ENCODE measurements at regions not wholly inside any gene's neighbourhood (a gene's known extent, or its start where the extent isn't known, plus 50 kb on each side); places are given as distances from the start of the nearest gene placed in this dataset.
"Not testable (repeated sequence)": the region's sequence is repeated elsewhere in the genome, so short reads cannot be mapped to it uniquely, and the experiment has no call there.

DNA sequence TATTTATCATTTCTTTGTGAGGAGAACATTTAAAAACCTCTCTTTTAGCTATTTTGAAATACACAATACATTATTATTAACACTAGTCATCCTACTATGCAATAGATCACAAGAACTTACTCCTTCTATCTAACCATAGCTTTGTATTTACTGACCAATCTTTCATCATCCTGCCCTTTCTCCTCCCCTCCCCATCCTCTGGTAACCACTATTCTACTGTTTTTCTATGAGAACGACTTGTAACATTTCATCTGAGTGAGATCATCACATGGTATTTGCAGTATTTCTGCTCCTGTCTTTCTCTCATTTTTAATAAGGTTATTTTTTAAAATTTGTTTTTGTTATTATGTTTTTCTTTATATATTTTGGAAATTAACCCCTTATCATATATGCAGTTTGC, 331.8 kb downstream of the TEX13C start:
- DNase-seq (ENCODE audit: low read depth) = peak; percentile 27
- TF ChIP-seq, protein P1, sequence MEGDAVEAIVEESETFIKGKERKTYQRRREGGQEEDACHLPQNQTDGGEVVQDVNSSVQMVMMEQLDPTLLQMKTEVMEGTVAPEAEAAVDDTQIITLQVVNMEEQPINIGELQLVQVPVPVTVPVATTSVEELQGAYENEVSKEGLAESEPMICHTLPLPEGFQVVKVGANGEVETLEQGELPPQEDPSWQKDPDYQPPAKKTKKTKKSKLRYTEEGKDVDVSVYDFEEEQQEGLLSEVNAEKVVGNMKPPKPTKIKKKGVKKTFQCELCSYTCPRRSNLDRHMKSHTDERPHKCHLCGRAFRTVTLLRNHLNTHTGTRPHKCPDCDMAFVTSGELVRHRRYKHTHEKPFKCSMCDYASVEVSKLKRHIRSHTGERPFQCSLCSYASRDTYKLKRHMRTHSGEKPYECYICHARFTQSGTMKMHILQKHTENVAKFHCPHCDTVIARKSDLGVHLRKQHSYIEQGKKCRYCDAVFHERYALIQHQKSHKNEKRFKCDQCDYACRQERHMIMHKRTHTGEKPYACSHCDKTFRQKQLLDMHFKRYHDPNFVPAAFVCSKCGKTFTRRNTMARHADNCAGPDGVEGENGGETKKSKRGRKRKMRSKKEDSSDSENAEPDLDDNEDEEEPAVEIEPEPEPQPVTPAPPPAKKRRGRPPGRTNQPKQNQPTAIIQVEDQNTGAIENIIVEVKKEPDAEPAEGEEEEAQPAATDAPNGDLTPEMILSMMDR (conservative IDR thresholded peaks at IDR 0.05; ENCODE audit: low read depth, low read length) = no peak
- no peak overlapping the region for H3K4me3 ChIP-seq (ENCODE audit: low read depth, low read length)

DNA sequence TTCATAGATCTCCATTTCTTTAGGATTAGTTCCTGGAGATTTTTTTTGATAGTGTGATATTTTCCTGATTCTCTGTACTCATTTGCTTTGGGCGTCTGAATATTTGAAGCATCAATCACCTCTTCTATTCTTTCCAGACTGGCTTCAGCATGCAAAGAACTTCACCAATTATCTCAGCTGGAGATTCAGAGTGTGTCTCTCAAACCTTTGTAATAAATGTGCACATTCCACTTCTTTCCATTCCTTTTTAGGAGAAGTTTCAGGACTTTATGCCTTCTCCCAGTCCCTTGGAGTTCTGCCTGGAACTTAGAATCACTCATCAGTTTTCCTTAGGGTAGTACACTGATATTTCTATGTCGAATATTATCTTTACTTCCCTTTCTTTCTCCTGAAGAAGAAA, 334.8 kb downstream of the TEX13C start:
- TF ChIP-seq, protein P1 (conservative IDR thresholded peaks at IDR 0.05; ENCODE audit: low read depth, low read length) = no peak
- no peak for DNase-seq (ENCODE audit: low read depth)
- H3K4me3 ChIP-seq (ENCODE audit: low read depth, low read length) = no peak overlapping the region

DNA sequence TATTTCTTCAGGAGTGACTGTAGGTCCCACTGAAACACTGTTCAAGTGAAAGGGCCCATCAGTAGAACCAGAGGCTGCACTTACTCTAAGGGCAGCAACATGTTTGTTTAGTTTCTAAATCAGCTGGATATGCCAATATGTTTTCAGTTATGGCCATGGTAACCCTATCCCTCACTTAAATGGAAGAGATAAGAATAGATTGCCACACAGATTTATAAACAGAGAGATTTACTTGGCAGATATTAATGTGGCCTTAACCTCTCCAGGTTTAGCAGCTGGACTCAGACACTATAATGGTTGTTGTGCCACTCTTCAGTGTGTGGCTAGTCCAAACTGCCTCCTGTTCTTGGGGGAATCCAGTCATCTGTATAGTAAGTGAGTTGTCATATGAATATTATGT, 354.1 kb downstream of the TEX13C start:
- no peak overlapping the region for H3K4me3 ChIP-seq (ENCODE audit: low read depth, low read length)
- DNase-seq (ENCODE audit: low read depth) = no peak
- TF ChIP-seq, protein P1 (conservative IDR thresholded peaks at IDR 0.05; ENCODE audit: low read depth, low read length) = no peak

DNA sequence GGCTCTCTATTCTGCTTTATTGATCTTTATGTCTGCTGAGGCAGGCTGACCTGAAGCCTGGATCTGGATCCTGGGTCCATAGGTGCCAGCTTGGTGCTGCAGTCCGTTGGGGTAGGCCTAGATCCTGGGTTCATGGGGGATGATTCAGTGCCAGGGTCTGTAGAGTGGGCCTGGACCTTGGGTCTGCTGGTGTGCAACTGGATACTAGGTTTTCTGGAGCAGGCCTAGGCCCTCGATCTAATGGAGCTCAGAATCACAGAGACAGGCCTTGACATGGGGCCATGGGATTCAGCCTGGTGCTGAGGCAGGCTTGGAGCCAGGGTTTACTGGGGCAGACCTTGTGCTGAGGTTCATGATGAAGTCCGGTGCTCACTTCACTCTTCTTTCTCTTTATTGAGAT, 358.6 kb downstream of the TEX13C start:
- no peak for DNase-seq (ENCODE audit: low read depth)
- no peak overlapping the region for H3K4me3 ChIP-seq (ENCODE audit: low read depth, low read length)
- TF ChIP-seq, protein P1 (conservative IDR thresholded peaks at IDR 0.05; ENCODE audit: low read depth, low read length) = no peak

DNA sequence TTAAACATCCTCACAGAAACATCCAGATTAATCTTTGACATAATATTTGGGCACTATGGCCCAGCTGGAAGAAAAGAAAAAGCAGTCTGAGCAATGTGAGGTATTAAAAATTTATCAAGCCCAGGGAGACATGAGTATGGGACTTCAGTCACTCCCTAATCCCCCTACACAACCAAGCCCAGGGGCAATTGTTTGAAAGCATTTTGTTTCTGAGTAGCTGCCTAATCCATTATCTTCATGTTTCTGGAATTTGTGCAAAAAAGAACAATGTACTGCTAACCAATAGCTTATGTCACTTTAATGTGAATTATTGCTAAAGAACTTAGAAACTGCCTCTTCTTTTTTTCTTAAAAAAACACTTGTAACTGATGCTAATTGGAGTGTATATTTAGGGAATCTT, 360.7 kb downstream of the TEX13C start:
- TF ChIP-seq, protein P1 (conservative IDR thresholded peaks at IDR 0.05; ENCODE audit: low read depth, low read length) = no peak
- no peak for DNase-seq (ENCODE audit: low read depth)
- no peak overlapping the region for H3K4me3 ChIP-seq (ENCODE audit: low read depth, low read length)

DNA sequence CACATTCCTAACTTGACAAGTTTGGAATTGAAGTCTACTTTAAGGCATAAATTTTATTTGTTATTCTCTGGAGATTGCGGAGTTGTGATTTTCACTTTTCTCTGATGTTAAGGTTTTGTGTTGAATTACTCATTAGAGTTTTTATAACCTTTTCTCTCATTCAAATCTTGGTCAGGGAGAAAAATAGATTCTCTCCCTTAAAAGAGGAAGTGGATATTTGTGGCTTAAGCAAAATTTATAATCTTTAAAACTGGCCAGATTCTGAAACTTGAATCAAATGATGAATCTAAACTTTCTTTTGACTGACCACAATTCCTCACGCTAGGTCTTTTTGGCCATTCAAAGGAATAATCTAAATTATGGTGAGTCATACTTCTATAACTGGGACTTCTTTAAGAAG, 361.4 kb downstream of the TEX13C start:
- TF ChIP-seq, protein P1 (conservative IDR thresholded peaks at IDR 0.05; ENCODE audit: low read depth, low read length) = no peak

DNA sequence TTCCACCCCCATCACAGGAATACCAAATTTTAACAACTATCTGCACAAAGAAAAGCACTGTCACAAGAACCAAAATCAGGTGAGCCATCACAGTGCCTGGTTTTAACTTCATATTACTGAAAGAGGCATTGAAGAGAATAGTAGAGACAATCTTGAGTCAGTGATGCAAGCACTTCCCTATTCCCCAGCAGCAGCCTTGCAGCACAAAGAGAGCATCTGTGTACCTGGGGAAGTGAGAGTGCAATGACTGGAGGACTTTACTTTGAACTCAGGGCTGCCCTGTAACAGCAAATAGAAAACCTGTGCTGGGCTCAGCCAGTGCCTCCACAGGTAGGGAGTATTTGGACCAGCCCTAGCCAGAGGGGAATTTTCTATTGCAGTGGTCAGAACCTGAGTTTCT, 361.8 kb downstream of the TEX13C start:
- no peak overlapping the region for H3K4me3 ChIP-seq (ENCODE audit: low read depth, low read length)
- TF ChIP-seq, protein P1 (conservative IDR thresholded peaks at IDR 0.05; ENCODE audit: low read depth, low read length) = no peak
- DNase-seq (ENCODE audit: low read depth) = no peak

More for the DNA sequence above, 361.4 kb downstream of the TEX13C start:
- no peak for DNase-seq (ENCODE audit: low read depth)
- no peak overlapping the region for H3K4me3 ChIP-seq (ENCODE audit: low read depth, low read length)

DNA sequence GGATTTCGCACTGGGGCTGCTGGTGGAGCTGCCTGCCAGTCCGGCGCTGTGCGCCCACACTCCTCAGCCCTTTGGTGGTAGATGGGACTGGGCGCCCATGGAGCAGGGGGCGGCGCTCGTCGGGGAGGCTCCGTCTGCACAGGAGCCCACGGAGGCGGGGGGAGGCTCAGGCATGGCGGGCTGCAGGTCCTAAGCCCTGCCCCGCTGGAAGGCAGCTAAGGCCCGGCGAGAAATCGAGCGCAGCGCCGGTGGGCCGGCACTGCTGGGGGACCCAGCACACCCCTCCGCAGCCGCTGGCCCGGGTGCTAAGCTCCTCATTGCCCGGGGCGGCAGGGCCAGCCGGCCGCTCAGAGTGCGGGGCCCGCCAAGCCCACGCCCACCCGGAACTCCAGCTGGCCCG, 370.9 kb downstream of the TEX13C start:
- not testable (repeated sequence) for H3K4me3 ChIP-seq (ENCODE audit: low read depth, low read length); DNase-seq (ENCODE audit: low read depth)
